ENCODE measurements at regions not wholly inside any gene's neighbourhood (a gene's known extent, or its start where the extent isn't known, plus 50 kb on each side); places are given as distances from the start of the nearest gene placed in this dataset.

GRCh38 chr20:4069751-4070150, 54.4 kb upstream of the RNF24 start:
- Histone ChIP-seq H3K4me2 (no peak overlapping the region), H3K27ac (no peak overlapping the region), H3K9me3 (ENCODE audit: insufficient read depth, low read depth) (no peaks in the 10 kb centered on the region), H4K20me1 (ENCODE audit: insufficient read depth) (no peaks in the 10 kb centered on the region), H3K27me3 (ENCODE audit: insufficient read depth, low read depth) (no peaks in the 10 kb centered on the region), H3K36me3 (ENCODE audit: low read depth) (no peaks in the 10 kb centered on the region), H3F3A (ENCODE audit: insufficient read depth, low read depth) (peaks cover 10% of the 10 kb centered on the region; the same call in 1 of the 2 replicates), H3K79me2 (ENCODE audit: low read depth) (no peaks in the 10 kb centered on the region), H3K4me3 (no peak overlapping the region), H3K9me2 (ENCODE audit: insufficient read depth) (no peaks in the 10 kb centered on the region), H3K4me1 (replicated peaks; ENCODE audit: insufficient read depth) (peaks cover 18% of the 10 kb centered on the region), H2AFZ (no peak overlapping the region)
- no peak for DNase-seq
- BruUV-seq (replicated peaks): no TSS peak
- TF ChIP-seq CTCF (conservative IDR thresholded peaks at IDR 0.05) (no peak), EZH2 (IDR thresholded peaks at IDR 0.05; ENCODE audit: low read depth) (no peak)
- POLR2A ChIA-PET (ENCODE audit: unreplicated experiment): no interaction called here
- CTCF ChIA-PET: no interaction called here
- intact Hi-C loops (cut with micrococcal nuclease; ENCODE audit: unreplicated experiment): loop anchor here (5.0 kb wide), 1 partner anchor 137 kb away; no protein-coding TSS in a partner anchor

- H3K79me2 ChIP-seq (ENCODE audit: low read depth): no peaks in the 10 kb centered on the region
- H4K20me1 ChIP-seq (ENCODE audit: insufficient read depth): no peaks in the 10 kb centered on the region
- peaks cover 11% of the 10 kb centered on the region; the same call in 1 of the 2 replicates for H3F3A ChIP-seq (ENCODE audit: insufficient read depth, low read depth)
- no peak overlapping the region for H3K4me2 ChIP-seq
- no peak overlapping the region for H3K27ac ChIP-seq
- H3K4me3 ChIP-seq: no peak overlapping the region
- TF ChIP-seq CTCF (conservative IDR thresholded peaks at IDR 0.05) (no peak), EZH2 (IDR thresholded peaks at IDR 0.05; ENCODE audit: low read depth) (no peak)
- CTCF ChIA-PET: no interaction called here
- no peaks in the 10 kb centered on the region for H3K9me3 ChIP-seq (ENCODE audit: insufficient read depth, low read depth)
- no TSS peak for BruUV-seq (replicated peaks)
- intact Hi-C loops (cut with micrococcal nuclease; ENCODE audit: unreplicated experiment): no loop called here
- DNase-seq: peak; percentile 42 to 53
- peaks cover 22% of the 10 kb centered on the region for H3K4me1 ChIP-seq (replicated peaks; ENCODE audit: insufficient read depth)
- no peaks in the 10 kb centered on the region for H3K27me3 ChIP-seq (ENCODE audit: insufficient read depth, low read depth)
- H3K9me2 ChIP-seq (ENCODE audit: insufficient read depth): no peaks in the 10 kb centered on the region
- POLR2A ChIA-PET (ENCODE audit: unreplicated experiment): no interaction called here
- no peaks in the 10 kb centered on the region for H3K36me3 ChIP-seq (ENCODE audit: low read depth)
- H2AFZ ChIP-seq: no peak overlapping the region
These were observed 53.4 kb upstream of the RNF24 start for GRCh38 chr20:4068708-4069107.

GRCh38 chr20:4067600-4068261, 52.4 kb upstream of the RNF24 start:
- TF ChIP-seq EZH2 (IDR thresholded peaks at IDR 0.05; ENCODE audit: low read depth) (no peak), CTCF (conservative IDR thresholded peaks at IDR 0.05) (no peak)
- no TSS peak for BruUV-seq (replicated peaks)
- peaks cover 22% of the 10 kb centered on the region for H3K4me1 ChIP-seq (replicated peaks; ENCODE audit: insufficient read depth)
- H3K4me2 ChIP-seq: peak overlapping the region; percentile 29; the same call in 1 of the 2 replicates
- no peak overlapping the region for H3K4me3 ChIP-seq
- H3K27ac ChIP-seq: no peak overlapping the region
- H3K27me3 ChIP-seq (ENCODE audit: insufficient read depth, low read depth): no peaks in the 10 kb centered on the region
- CTCF ChIA-PET: interaction anchor here (0.6 kb wide), 1 partner anchor 389 kb away, joined by 5 read pairs; no protein-coding TSS in a partner anchor
- H3K9me2 ChIP-seq (ENCODE audit: insufficient read depth): no peaks in the 10 kb centered on the region
- H3K36me3 ChIP-seq (ENCODE audit: low read depth): no peaks in the 10 kb centered on the region
- H3F3A ChIP-seq (ENCODE audit: insufficient read depth, low read depth): peaks cover 14% of the 10 kb centered on the region; the same call in 1 of the 2 replicates
- H3K79me2 ChIP-seq (ENCODE audit: low read depth): no peaks in the 10 kb centered on the region
- peak; percentile 57 to 75 for DNase-seq
- H2AFZ ChIP-seq: no peak overlapping the region
- intact Hi-C loops (cut with micrococcal nuclease; ENCODE audit: unreplicated experiment): loop anchor here (1.0 kb wide), 1 partner anchor 53 kb away; no protein-coding TSS in a partner anchor
- H4K20me1 ChIP-seq (ENCODE audit: insufficient read depth): no peaks in the 10 kb centered on the region
- H3K9me3 ChIP-seq (ENCODE audit: insufficient read depth, low read depth): no peaks in the 10 kb centered on the region
- POLR2A ChIA-PET (ENCODE audit: unreplicated experiment): no interaction called here

Measured in PC-9 (cell line).